GM12801 (cell line): ENCODE measurements at regions not wholly inside any gene's neighbourhood (a gene's known extent, or its start where the extent isn't known, plus 50 kb on each side); places are given as distances from the start of the nearest gene placed in this dataset.

ENCODE experiments used
- TF ChIP-seq, protein P1 (sequence below): IDR thresholded peaks from one replicate; pipeline ENCODE4 v1.5.1; 2011; ENCODE audit warnings: control low read depth; ENCODE audit not compliant: insufficient read length; ENCODE audit errors: extremely low read depth

GRCh38 chr11:122513997-122514396 is 141.5 kb upstream of the UBASH3B start:
- TF ChIP-seq, protein P1, sequence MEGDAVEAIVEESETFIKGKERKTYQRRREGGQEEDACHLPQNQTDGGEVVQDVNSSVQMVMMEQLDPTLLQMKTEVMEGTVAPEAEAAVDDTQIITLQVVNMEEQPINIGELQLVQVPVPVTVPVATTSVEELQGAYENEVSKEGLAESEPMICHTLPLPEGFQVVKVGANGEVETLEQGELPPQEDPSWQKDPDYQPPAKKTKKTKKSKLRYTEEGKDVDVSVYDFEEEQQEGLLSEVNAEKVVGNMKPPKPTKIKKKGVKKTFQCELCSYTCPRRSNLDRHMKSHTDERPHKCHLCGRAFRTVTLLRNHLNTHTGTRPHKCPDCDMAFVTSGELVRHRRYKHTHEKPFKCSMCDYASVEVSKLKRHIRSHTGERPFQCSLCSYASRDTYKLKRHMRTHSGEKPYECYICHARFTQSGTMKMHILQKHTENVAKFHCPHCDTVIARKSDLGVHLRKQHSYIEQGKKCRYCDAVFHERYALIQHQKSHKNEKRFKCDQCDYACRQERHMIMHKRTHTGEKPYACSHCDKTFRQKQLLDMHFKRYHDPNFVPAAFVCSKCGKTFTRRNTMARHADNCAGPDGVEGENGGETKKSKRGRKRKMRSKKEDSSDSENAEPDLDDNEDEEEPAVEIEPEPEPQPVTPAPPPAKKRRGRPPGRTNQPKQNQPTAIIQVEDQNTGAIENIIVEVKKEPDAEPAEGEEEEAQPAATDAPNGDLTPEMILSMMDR = no peak

GRCh38 chr11:122513328-122513727 is 142.2 kb upstream of the UBASH3B start:
- TF ChIP-seq, protein P1 = no peak

DNA sequence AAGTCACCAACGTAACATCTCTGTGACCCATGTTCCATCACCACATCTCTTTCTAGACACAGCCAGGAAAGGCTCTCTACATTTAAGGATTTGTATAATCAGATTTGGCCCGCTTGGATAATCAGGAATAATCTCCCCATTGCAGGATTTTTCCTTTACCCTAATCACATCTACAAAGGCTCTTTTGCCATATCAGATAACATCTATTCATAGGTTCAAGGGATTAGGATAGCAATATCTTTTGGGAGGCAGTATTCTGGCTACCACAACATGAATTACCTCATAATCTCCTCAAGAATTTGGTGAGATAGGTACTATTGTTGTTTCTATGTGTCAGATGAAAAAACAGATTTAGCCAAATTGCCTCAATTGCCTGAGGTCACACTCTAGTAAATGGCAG is 142.8 kb upstream of the UBASH3B start:
- TF ChIP-seq, protein P1 = no peak

- TF ChIP-seq, protein P1 = no peak
Observed at GRCh38 chr11:122509899-122510298, 145.6 kb upstream of the UBASH3B start.

- TF ChIP-seq, protein P1 = no peak
Observed at GRCh38 chr11:122509091-122509490, 146.4 kb upstream of the UBASH3B start.

DNA sequence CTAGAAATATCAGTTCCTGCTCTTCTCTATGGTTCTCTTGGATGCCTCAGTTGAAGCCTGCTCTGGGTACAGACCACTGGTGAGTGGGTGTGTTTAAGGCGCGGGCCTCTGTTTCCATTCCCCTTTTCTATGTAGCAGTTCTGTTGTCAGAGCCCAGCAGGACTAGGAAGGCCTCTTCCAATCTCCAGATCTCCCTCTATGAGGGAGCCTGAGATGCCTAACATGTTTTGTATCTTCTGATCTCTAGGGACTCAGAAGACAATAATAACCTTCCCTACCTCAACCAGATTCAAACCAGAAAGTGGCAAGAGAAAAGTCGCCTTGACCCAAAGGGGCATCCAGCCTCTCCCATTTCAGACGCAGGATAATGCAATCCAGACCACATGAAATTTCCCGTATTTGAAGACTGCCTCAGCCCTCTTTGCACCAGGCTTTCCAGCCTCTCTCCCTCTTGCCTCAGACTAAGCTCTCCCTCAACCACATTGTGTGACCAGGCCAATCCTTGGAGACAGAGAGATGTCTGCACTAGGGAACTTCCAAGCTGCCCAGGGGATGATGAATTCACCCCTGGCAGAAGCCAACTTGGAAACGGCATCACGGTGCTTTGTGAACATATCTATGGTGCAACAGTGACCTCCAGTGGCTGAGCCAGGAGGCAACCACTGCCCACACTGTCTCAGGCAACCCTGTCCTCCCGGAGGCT is 150.1 kb upstream of the UBASH3B start:
- TF ChIP-seq, protein P1 = peak; percentile 10

- TF ChIP-seq, protein P1 = no peak
Observed at GRCh38 chr11:122494221-122494620, 161.3 kb upstream of the UBASH3B start.
